ENCODE measurements at regions not wholly inside any gene's neighbourhood (a gene's known extent, or its start where the extent isn't known, plus 50 kb on each side); places are given as distances from the start of the nearest gene placed in this dataset.

DNA sequence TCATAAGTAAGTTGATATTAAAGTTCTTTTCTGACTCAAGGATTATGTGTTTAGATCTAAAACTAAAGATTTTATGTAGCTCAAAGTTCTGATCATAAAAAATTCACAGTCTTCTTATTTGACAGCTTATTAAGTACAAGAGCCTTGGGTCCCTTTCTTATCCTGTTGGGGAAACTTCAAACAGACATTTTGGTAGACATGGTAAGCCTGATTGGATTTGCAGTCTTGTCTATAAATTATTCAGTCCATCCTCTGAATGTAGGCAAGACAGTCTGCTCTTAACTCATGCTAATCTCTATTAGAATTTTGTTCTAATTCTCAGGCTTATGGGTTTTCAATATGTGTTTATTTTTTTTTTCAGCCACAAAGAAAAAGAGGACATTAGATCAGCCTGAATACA lies 1718.7 kb upstream of the SLC10A2 start:
- ATAC-seq (no peak), DNase-seq (no peak)
- no peaks in the 10 kb centered on the region for H3K4me1 ChIP-seq
- intact Hi-C loops (cut with DNase I) = no loop called here
- no peak for TF ChIP-seq CTCF (IDR thresholded peaks at IDR 0.05)
- H3K9me3 ChIP-seq = no peaks in the 10 kb centered on the region
- no peaks in the 10 kb centered on the region for H3K27me3 ChIP-seq (ENCODE audit: low read depth)
- no peak overlapping the region for H3K27ac ChIP-seq
- H3K36me3 ChIP-seq = no peaks in the 10 kb centered on the region
- H3K4me3 ChIP-seq = no peak overlapping the region

GRCh38 chr13:104782741-104783140 lies 1716.5 kb upstream of the SLC10A2 start:
- Histone ChIP-seq H3K27ac (no peak overlapping the region), H3K9me3 (no peaks in the 10 kb centered on the region), H3K4me3 (no peak overlapping the region), H3K27me3 (ENCODE audit: low read depth) (no peaks in the 10 kb centered on the region), H3K4me1 (no peaks in the 10 kb centered on the region), H3K36me3 (no peaks in the 10 kb centered on the region)
- intact Hi-C loops (cut with DNase I) = no loop called here
- TF ChIP-seq CTCF (IDR thresholded peaks at IDR 0.05) = no peak
- DNase-seq (no peak), ATAC-seq (no peak)

DNA sequence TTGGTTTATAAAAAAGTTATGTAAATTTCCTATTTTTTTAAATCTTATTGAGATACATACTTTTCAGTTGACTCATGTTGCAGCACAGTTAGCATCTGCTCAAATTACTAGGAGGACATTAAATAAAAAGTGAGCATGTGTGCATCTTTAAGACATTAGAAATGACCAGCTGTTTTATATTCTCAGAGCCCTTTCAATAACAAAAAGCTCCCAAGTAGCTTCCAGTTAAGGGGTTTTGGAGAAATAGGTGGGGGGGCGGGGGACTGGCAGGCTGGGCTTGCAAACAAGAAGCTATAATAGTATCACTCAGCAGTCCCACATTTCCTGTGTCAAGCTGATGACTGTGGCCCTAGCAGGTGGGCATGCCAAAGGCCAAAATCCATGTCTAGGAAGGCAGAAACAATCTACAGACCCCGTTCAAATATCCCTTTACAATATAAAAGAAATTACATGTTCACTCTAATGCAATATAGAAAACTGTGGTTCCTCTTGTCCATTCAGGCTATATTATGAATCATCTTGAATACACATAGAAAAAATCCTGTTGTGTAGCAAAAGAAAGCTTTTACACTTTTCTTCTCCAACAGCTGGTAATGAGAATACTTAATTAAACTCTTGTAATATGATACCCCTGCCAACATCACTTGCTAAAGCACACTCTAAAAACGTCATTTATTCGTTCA lies 1713.2 kb upstream of the SLC10A2 start:
- H3K4me1 ChIP-seq = no peaks in the 10 kb centered on the region
- H3K27ac ChIP-seq = no peak overlapping the region
- no peak for ATAC-seq
- intact Hi-C loops (cut with DNase I) = no loop called here
- DNase-seq = no peak
- no peak for TF ChIP-seq CTCF (IDR thresholded peaks at IDR 0.05)
- no peak overlapping the region for H3K4me3 ChIP-seq
- H3K36me3 ChIP-seq = no peaks in the 10 kb centered on the region
- H3K9me3 ChIP-seq = no peaks in the 10 kb centered on the region
- H3K27me3 ChIP-seq (ENCODE audit: low read depth) = no peaks in the 10 kb centered on the region

DNA sequence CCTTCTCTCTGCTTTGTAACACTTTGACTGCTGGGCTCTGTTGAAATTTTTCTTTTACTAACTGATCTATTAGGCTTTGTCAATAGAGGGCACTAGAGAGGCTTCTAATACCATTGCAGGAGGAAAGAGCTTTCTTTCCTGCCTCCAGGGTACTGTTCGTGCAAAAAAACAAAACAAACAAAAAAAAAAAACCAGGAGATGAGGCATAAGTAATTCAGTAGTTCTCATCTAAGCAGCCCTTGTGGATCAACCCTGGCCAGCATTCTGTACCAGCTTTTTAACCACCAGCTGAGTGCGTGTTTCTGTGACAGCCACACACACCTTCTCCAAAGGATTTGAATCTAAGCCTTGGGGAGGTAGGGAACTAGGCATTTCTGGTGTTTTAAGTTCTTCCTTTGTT lies 1707.6 kb upstream of the SLC10A2 start:
- Histone ChIP-seq H3K27ac (no peak overlapping the region), H3K27me3 (ENCODE audit: low read depth) (no peaks in the 10 kb centered on the region), H3K4me3 (no peak overlapping the region), H3K4me1 (no peaks in the 10 kb centered on the region), H3K9me3 (no peaks in the 10 kb centered on the region), H3K36me3 (no peaks in the 10 kb centered on the region)
- intact Hi-C loops (cut with DNase I) = no loop called here
- ATAC-seq (peak in 1 of 2 donors; percentile 66), DNase-seq (no peak)
- peak; percentile 55 for TF ChIP-seq CTCF (IDR thresholded peaks at IDR 0.05)

- Histone ChIP-seq H3K27me3 (ENCODE audit: low read depth) (no peaks in the 10 kb centered on the region), H3K36me3 (no peaks in the 10 kb centered on the region), H3K27ac (no peak overlapping the region), H3K4me1 (no peaks in the 10 kb centered on the region), H3K4me3 (no peak overlapping the region), H3K9me3 (no peaks in the 10 kb centered on the region)
- intact Hi-C loops (cut with DNase I) = no loop called here
- DNase-seq (no peak), ATAC-seq (no peak)
- no peak for TF ChIP-seq CTCF (IDR thresholded peaks at IDR 0.05)
Measured at GRCh38 chr13:104769545-104769944, 1703.3 kb upstream of the SLC10A2 start.
